Skeletal muscle satellite cell (primary cell): ENCODE measurements at regions not wholly inside any gene's neighbourhood (a gene's known extent, or its start where the extent isn't known, plus 50 kb on each side); places are given as distances from the start of the nearest gene placed in this dataset.

Source experiments
- H3K27me3 ChIP-seq: 2 replicates; pipeline ENCODE4 v1.7.0; 2013; ENCODE audit warnings: low read length; ENCODE audit not compliant: control insufficient read depth, insufficient read depth
- H3K36me3 ChIP-seq: 2 replicates; pipeline ENCODE4 v1.7.0; 2013; ENCODE audit warnings: mild to moderate bottlenecking, control low read depth, low read length; ENCODE audit not compliant: insufficient read depth
- H3K4me1 ChIP-seq: 2 replicates; pipeline ENCODE4 v1.7.0; 2013; ENCODE audit warnings: low read length; ENCODE audit not compliant: control insufficient read depth, insufficient read depth
- H3K4me2 ChIP-seq: 2 replicates; pipeline ENCODE4 v1.7.0; 2013; ENCODE audit warnings: mild to moderate bottlenecking, low read length
- H3K4me3 ChIP-seq: 2 replicates; pipeline ENCODE4 v1.7.0; 2013; ENCODE audit warnings: low read length
- H3K9ac ChIP-seq: 2 replicates; pipeline ENCODE4 v1.7.0; 2013; ENCODE audit warnings: mild to moderate bottlenecking, low read depth, low read length, moderate library complexity
- H3K9me3 ChIP-seq: replicated peaks from 2 replicates; pipeline ENCODE4 v1.7.0; 2013; ENCODE audit warnings: mild to moderate bottlenecking, control low read depth, low read length

GRCh38 chr19:30760014-30760413 is 387.8 kb downstream of the ZNF536 start:
- no peaks in the 10 kb centered on the region for H3K36me3 ChIP-seq
- no peak overlapping the region for H3K9ac ChIP-seq
- H3K4me1 ChIP-seq: no peaks in the 10 kb centered on the region
- peaks cover 3% of the 10 kb centered on the region for H3K9me3 ChIP-seq
- no peaks in the 10 kb centered on the region for H3K27me3 ChIP-seq
- H3K4me3 ChIP-seq: no peak overlapping the region
- H3K4me2 ChIP-seq: no peak overlapping the region

- H3K36me3 ChIP-seq: no peaks in the 10 kb centered on the region
- H3K4me1 ChIP-seq: no peaks in the 10 kb centered on the region
- H3K9ac ChIP-seq: no peak overlapping the region
- H3K4me2 ChIP-seq: no peak overlapping the region
- H3K9me3 ChIP-seq: peaks cover 3% of the 10 kb centered on the region
- H3K4me3 ChIP-seq: no peak overlapping the region
- no peaks in the 10 kb centered on the region for H3K27me3 ChIP-seq
Measured at GRCh38 chr19:30757837-30758617, 385.8 kb downstream of the ZNF536 start.

- H3K4me2 ChIP-seq: no peak overlapping the region
- peaks cover 3% of the 10 kb centered on the region for H3K9me3 ChIP-seq
- no peak overlapping the region for H3K4me3 ChIP-seq
- H3K4me1 ChIP-seq: no peaks in the 10 kb centered on the region
- H3K36me3 ChIP-seq: no peaks in the 10 kb centered on the region
- H3K27me3 ChIP-seq: no peaks in the 10 kb centered on the region
- no peak overlapping the region for H3K9ac ChIP-seq
Measured at GRCh38 chr19:30757104-30757836, 385.1 kb downstream of the ZNF536 start.

GRCh38 chr19:30755581-30755980 is 383.4 kb downstream of the ZNF536 start:
- no peak overlapping the region for H3K4me2 ChIP-seq
- H3K4me1 ChIP-seq: no peaks in the 10 kb centered on the region
- H3K36me3 ChIP-seq: no peaks in the 10 kb centered on the region
- no peaks in the 10 kb centered on the region for H3K27me3 ChIP-seq
- peaks cover 3% of the 10 kb centered on the region for H3K9me3 ChIP-seq
- H3K9ac ChIP-seq: no peak overlapping the region
- no peak overlapping the region for H3K4me3 ChIP-seq

- H3K4me1 ChIP-seq: no peaks in the 10 kb centered on the region
- no peaks in the 10 kb centered on the region for H3K27me3 ChIP-seq
- no peak overlapping the region for H3K4me3 ChIP-seq
- H3K36me3 ChIP-seq: no peaks in the 10 kb centered on the region
- H3K9ac ChIP-seq: no peak overlapping the region
- no peak overlapping the region for H3K4me2 ChIP-seq
- H3K9me3 ChIP-seq: peaks cover 3% of the 10 kb centered on the region
Measured at GRCh38 chr19:30754162-30754561, 382.0 kb downstream of the ZNF536 start.

GRCh38 chr19:30752876-30753275 is 380.7 kb downstream of the ZNF536 start:
- Histone ChIP-seq H3K4me2 (no peak overlapping the region), H3K27me3 (no peaks in the 10 kb centered on the region), H3K4me1 (no peaks in the 10 kb centered on the region), H3K9ac (no peak overlapping the region), H3K4me3 (no peak overlapping the region), H3K36me3 (no peaks in the 10 kb centered on the region), H3K9me3 (no peaks in the 10 kb centered on the region)

- H3K4me2 ChIP-seq: no peak overlapping the region
- H3K9ac ChIP-seq: no peak overlapping the region
- H3K9me3 ChIP-seq: no peaks in the 10 kb centered on the region
- H3K36me3 ChIP-seq: no peaks in the 10 kb centered on the region
- no peaks in the 10 kb centered on the region for H3K27me3 ChIP-seq
- no peak overlapping the region for H3K4me3 ChIP-seq
- no peaks in the 10 kb centered on the region for H3K4me1 ChIP-seq
Measured at GRCh38 chr19:30752201-30752600, 380.0 kb downstream of the ZNF536 start.

- Histone ChIP-seq H3K9ac (no peak overlapping the region), H3K9me3 (no peaks in the 10 kb centered on the region), H3K27me3 (no peaks in the 10 kb centered on the region), H3K4me3 (no peak overlapping the region), H3K36me3 (no peaks in the 10 kb centered on the region), H3K4me2 (no peak overlapping the region), H3K4me1 (no peaks in the 10 kb centered on the region)
Measured at GRCh38 chr19:30745476-30745985, 373.3 kb downstream of the ZNF536 start.

- Histone ChIP-seq H3K4me2 (no peak overlapping the region), H3K4me1 (no peaks in the 10 kb centered on the region), H3K9me3 (no peaks in the 10 kb centered on the region), H3K9ac (no peak overlapping the region), H3K4me3 (no peak overlapping the region), H3K36me3 (no peaks in the 10 kb centered on the region), H3K27me3 (no peaks in the 10 kb centered on the region)
Measured at GRCh38 chr19:30744741-30745475, 372.7 kb downstream of the ZNF536 start.

GRCh38 chr19:30743702-30744101 is 371.5 kb downstream of the ZNF536 start:
- H3K27me3 ChIP-seq: no peaks in the 10 kb centered on the region
- no peak overlapping the region for H3K9ac ChIP-seq
- H3K36me3 ChIP-seq: no peaks in the 10 kb centered on the region
- no peak overlapping the region for H3K4me2 ChIP-seq
- no peaks in the 10 kb centered on the region for H3K4me1 ChIP-seq
- H3K9me3 ChIP-seq: no peaks in the 10 kb centered on the region
- no peak overlapping the region for H3K4me3 ChIP-seq

GRCh38 chr19:30743011-30743410 is 370.8 kb downstream of the ZNF536 start:
- Histone ChIP-seq H3K4me1 (no peaks in the 10 kb centered on the region), H3K9me3 (no peaks in the 10 kb centered on the region), H3K4me2 (no peak overlapping the region), H3K27me3 (no peaks in the 10 kb centered on the region), H3K36me3 (no peaks in the 10 kb centered on the region), H3K4me3 (no peak overlapping the region), H3K9ac (no peak overlapping the region)
